ENCODE measurements at regions not wholly inside any gene's neighbourhood (a gene's known extent, or its start where the extent isn't known, plus 50 kb on each side); places are given as distances from the start of the nearest gene placed in this dataset.
"Not testable (repeated sequence)": the region's sequence is repeated elsewhere in the genome, so short reads cannot be mapped to it uniquely, and the experiment has no call there.

- DNase-seq (ENCODE audit: low read depth in 3 of 3) = no peak
Observed at GRCh38 chr7:28328822-28329660, 83.3 kb upstream of the CREB5 start.

- DNase-seq (ENCODE audit: low read depth in 3 of 3) = no peak
Observed at GRCh38 chr7:28329661-28330363, 82.5 kb upstream of the CREB5 start.

- DNase-seq (ENCODE audit: low read depth in 3 of 3) = no peak
Observed at GRCh38 chr7:28330384-28331070, 81.8 kb upstream of the CREB5 start.

- DNase-seq (ENCODE audit: low read depth in 3 of 3) = no peak
Observed at GRCh38 chr7:28332046-28332445, 80.3 kb upstream of the CREB5 start.

GRCh38 chr7:28333548-28333947, 78.8 kb upstream of the CREB5 start:
- DNase-seq (ENCODE audit: low read depth in 3 of 3) = not testable (repeated sequence)

- no peak for DNase-seq (ENCODE audit: low read depth in 3 of 3)
Observed at GRCh38 chr7:28336806-28337205, 75.5 kb upstream of the CREB5 start.

- no peak for DNase-seq (ENCODE audit: low read depth in 3 of 3)
Observed at GRCh38 chr7:28338041-28338440, 74.3 kb upstream of the CREB5 start.

GRCh38 chr7:28343462-28343861, 68.9 kb upstream of the CREB5 start:
- DNase-seq (ENCODE audit: low read depth in 3 of 3) = no peak

GRCh38 chr7:28346256-28346655, 66.1 kb upstream of the CREB5 start:
- no peak for DNase-seq (ENCODE audit: low read depth in 3 of 3)

GRCh38 chr7:28346676-28347363, 65.5 kb upstream of the CREB5 start:
- DNase-seq (ENCODE audit: low read depth in 3 of 3) = no peak

- DNase-seq (ENCODE audit: low read depth in 3 of 3) = no peak
Observed at GRCh38 chr7:28347475-28348318, 64.6 kb upstream of the CREB5 start.

GRCh38 chr7:28348636-28349035, 63.7 kb upstream of the CREB5 start:
- DNase-seq (ENCODE audit: low read depth in 3 of 3) = no peak

GRCh38 chr7:28349637-28350036, 62.7 kb upstream of the CREB5 start:
- DNase-seq (ENCODE audit: low read depth in 3 of 3) = no peak

- DNase-seq (ENCODE audit: low read depth in 3 of 3) = no peak
Observed at GRCh38 chr7:28350662-28351061, 61.7 kb upstream of the CREB5 start.

GRCh38 chr7:28351450-28351849, 60.9 kb upstream of the CREB5 start:
- no peak for DNase-seq (ENCODE audit: low read depth in 3 of 3)

- DNase-seq (ENCODE audit: low read depth in 3 of 3) = no peak
Observed at GRCh38 chr7:28354601-28355402, 57.5 kb upstream of the CREB5 start.

- DNase-seq (ENCODE audit: low read depth in 3 of 3) = no peak
Observed at GRCh38 chr7:28355635-28356319, 56.5 kb upstream of the CREB5 start.

GRCh38 chr7:28356619-28357018, 55.7 kb upstream of the CREB5 start:
- no peak for DNase-seq (ENCODE audit: low read depth in 3 of 3)

- DNase-seq (ENCODE audit: low read depth in 3 of 3) = no peak
Observed at GRCh38 chr7:28358423-28358868, 53.9 kb upstream of the CREB5 start.

GRCh38 chr7:28360739-28361138, 51.6 kb upstream of the CREB5 start:
- no peak for DNase-seq (ENCODE audit: low read depth in 3 of 3)
